NCI-H460 (cell line): ENCODE measurements at regions not wholly inside any gene's neighbourhood (a gene's known extent, or its start where the extent isn't known, plus 50 kb on each side); places are given as distances from the start of the nearest gene placed in this dataset.

Experiments used
- DNase-seq: peaks from one replicate; pipeline ENCODE4 v3.0.0-alpha.2; 2016; ENCODE audit warnings: low read depth; ENCODE audit errors: extremely low read depth

GRCh38 chr6:152904678-152905077 lies 78.2 kb downstream of the FBXO5 start:
- DNase-seq = no peak

- no peak for DNase-seq
Observed at GRCh38 chr6:152905551-152906299, 77.1 kb downstream of the FBXO5 start.

GRCh38 chr6:152909241-152909640 lies 73.6 kb downstream of the FBXO5 start:
- DNase-seq = no peak

GRCh38 chr6:152916035-152916434 lies 66.8 kb downstream of the FBXO5 start:
- no peak for DNase-seq

GRCh38 chr6:152918991-152919390 lies 63.9 kb downstream of the FBXO5 start:
- no peak for DNase-seq

- no peak for DNase-seq
Observed at GRCh38 chr6:152920016-152920415, 62.8 kb downstream of the FBXO5 start.
